Activated naive CD8-positive, alpha-beta T cell treated with anti-CD3 and anti-CD28 coated beads, Interleukin-2, amount 10 ng/mL, durations not matched to agents 7 days and 5 days (primary cell): ENCODE measurements at regions not wholly inside any gene's neighbourhood (a gene's known extent, or its start where the extent isn't known, plus 50 kb on each side); places are given as distances from the start of the nearest gene placed in this dataset.
"Not testable (repeated sequence)": the region's sequence is repeated elsewhere in the genome, so short reads cannot be mapped to it uniquely, and the experiment has no call there.

ENCODE experiments used
- ATAC-seq: fragments of 150-1000 bp; cut with Tn5 transposase; one replicate; pipeline ENCODE4 v1.10.0; 2021; ENCODE audit warnings: low read depth, moderate library complexity
- POLR2A ChIA-PET: fragments of 350-600 bp; sonication (Branson Sonifier 250); formaldehyde crosslinking; loops from one replicate; lab custom pipeline; 2021; ENCODE audit warnings: antibody characterized with exemption; lab: Charles Lee
- DNase-seq: peaks from one replicate; pipeline ENCODE4 v3.0.0; 2021
- H3K27ac Mint-ChIP-seq: one replicate; pipeline ENCODE4 v1.8.0; 2022; ENCODE audit warnings: mild to moderate bottlenecking, mixed read lengths
- H3K27me3 Mint-ChIP-seq: one replicate; pipeline ENCODE4 v1.8.0; 2022; ENCODE audit warnings: mild to moderate bottlenecking, moderate library complexity, mixed read lengths
- H3K36me3 Mint-ChIP-seq: one replicate; pipeline ENCODE4 v1.8.0; 2021; ENCODE audit warnings: mild to moderate bottlenecking, mixed read lengths
- H3K4me1 Mint-ChIP-seq: one replicate; pipeline ENCODE4 v1.8.0; 2021; ENCODE audit warnings: mixed read lengths
- H3K4me3 Mint-ChIP-seq: one replicate; pipeline ENCODE4 v1.8.0; 2022; ENCODE audit warnings: mild to moderate bottlenecking, moderate library complexity, mixed read lengths
- H3K9me3 Mint-ChIP-seq: one replicate; pipeline ENCODE4 v1.8.0; 2021; ENCODE audit warnings: mixed read lengths

GRCh38 chr5:159786201-159786600 lies 130.1 kb upstream of the ADRA1B start:
- no peaks in the 10 kb centered on the region for H3K9me3 Mint-ChIP-seq
- no peak overlapping the region for H3K4me3 Mint-ChIP-seq
- H3K27ac Mint-ChIP-seq = no peak overlapping the region
- DNase-seq (no peak), ATAC-seq (no peak)
- H3K27me3 Mint-ChIP-seq = peaks cover 5% of the 10 kb centered on the region
- POLR2A ChIA-PET = no interaction called here
- no peaks in the 10 kb centered on the region for H3K4me1 Mint-ChIP-seq
- no peaks in the 10 kb centered on the region for H3K36me3 Mint-ChIP-seq

GRCh38 chr5:159786901-159787691 lies 129.2 kb upstream of the ADRA1B start:
- ATAC-seq (no peak), DNase-seq (no peak)
- Mint-ChIP-seq H3K27ac (no peak overlapping the region), H3K27me3 (peaks cover 5% of the 10 kb centered on the region), H3K4me3 (no peak overlapping the region), H3K36me3 (no peaks in the 10 kb centered on the region), H3K9me3 (no peaks in the 10 kb centered on the region), H3K4me1 (no peaks in the 10 kb centered on the region)
- POLR2A ChIA-PET = no interaction called here

GRCh38 chr5:159787837-159788236 lies 128.4 kb upstream of the ADRA1B start:
- Mint-ChIP-seq H3K4me3 (no peak overlapping the region), H3K4me1 (no peaks in the 10 kb centered on the region), H3K36me3 (no peaks in the 10 kb centered on the region), H3K27ac (no peak overlapping the region), H3K27me3 (peaks cover 5% of the 10 kb centered on the region), H3K9me3 (no peaks in the 10 kb centered on the region)
- DNase-seq (no peak), ATAC-seq (no peak)
- POLR2A ChIA-PET = no interaction called here

- DNase-seq (no peak), ATAC-seq (no peak)
- H3K27me3 Mint-ChIP-seq = peaks cover 5% of the 10 kb centered on the region
- H3K9me3 Mint-ChIP-seq = no peaks in the 10 kb centered on the region
- H3K27ac Mint-ChIP-seq = no peak overlapping the region
- H3K4me1 Mint-ChIP-seq = no peaks in the 10 kb centered on the region
- no peaks in the 10 kb centered on the region for H3K36me3 Mint-ChIP-seq
- POLR2A ChIA-PET = no interaction called here
- H3K4me3 Mint-ChIP-seq = no peak overlapping the region
These were observed 127.4 kb upstream of the ADRA1B start for GRCh38 chr5:159788835-159789331.

GRCh38 chr5:159792180-159792579 lies 124.1 kb upstream of the ADRA1B start:
- Mint-ChIP-seq H3K9me3 (no peaks in the 10 kb centered on the region), H3K4me3 (no peak overlapping the region), H3K36me3 (no peaks in the 10 kb centered on the region), H3K27ac (no peak overlapping the region), H3K27me3 (no peaks in the 10 kb centered on the region), H3K4me1 (no peaks in the 10 kb centered on the region)
- no peak for ATAC-seq
- POLR2A ChIA-PET = no interaction called here
- no peak for DNase-seq

GRCh38 chr5:159797261-159797970 lies 118.9 kb upstream of the ADRA1B start:
- Mint-ChIP-seq H3K27ac (no peak overlapping the region), H3K4me1 (no peaks in the 10 kb centered on the region)
- POLR2A ChIA-PET = no interaction called here

GRCh38 chr5:159799701-159800100 lies 116.6 kb upstream of the ADRA1B start:
- H3K27me3 Mint-ChIP-seq = peaks cover 22% of the 10 kb centered on the region
- ATAC-seq (no peak), DNase-seq (no peak)
- POLR2A ChIA-PET = no interaction called here
- no peaks in the 10 kb centered on the region for H3K36me3 Mint-ChIP-seq
- H3K9me3 Mint-ChIP-seq = peaks cover 1% of the 10 kb centered on the region
- H3K4me3 Mint-ChIP-seq = no peak overlapping the region
- no peaks in the 10 kb centered on the region for H3K4me1 Mint-ChIP-seq
- no peak overlapping the region for H3K27ac Mint-ChIP-seq

More at GRCh38 chr5:159797261-159797970, 118.9 kb upstream of the ADRA1B start:
- no peak for DNase-seq
- no peaks in the 10 kb centered on the region for H3K36me3 Mint-ChIP-seq
- H3K9me3 Mint-ChIP-seq = no peaks in the 10 kb centered on the region
- no peak overlapping the region for H3K4me3 Mint-ChIP-seq
- ATAC-seq = no peak
- peaks cover 10% of the 10 kb centered on the region for H3K27me3 Mint-ChIP-seq

GRCh38 chr5:159800131-159800840 lies 116.0 kb upstream of the ADRA1B start:
- no peak for DNase-seq
- H3K4me1 Mint-ChIP-seq = no peaks in the 10 kb centered on the region
- H3K9me3 Mint-ChIP-seq = peaks cover 1% of the 10 kb centered on the region
- ATAC-seq = no peak
- no peak overlapping the region for H3K27ac Mint-ChIP-seq
- peaks cover 25% of the 10 kb centered on the region for H3K27me3 Mint-ChIP-seq
- H3K4me3 Mint-ChIP-seq = no peak overlapping the region
- H3K36me3 Mint-ChIP-seq = no peaks in the 10 kb centered on the region
- POLR2A ChIA-PET = no interaction called here

GRCh38 chr5:159801303-159801702 lies 115.0 kb upstream of the ADRA1B start:
- ATAC-seq = no peak
- Mint-ChIP-seq H3K27ac (no peak overlapping the region), H3K9me3 (peaks cover 1% of the 10 kb centered on the region), H3K36me3 (no peaks in the 10 kb centered on the region), H3K27me3 (peaks cover 25% of the 10 kb centered on the region), H3K4me1 (no peaks in the 10 kb centered on the region), H3K4me3 (no peak overlapping the region)
- POLR2A ChIA-PET = no interaction called here
- no peak for DNase-seq

GRCh38 chr5:159802661-159803060 lies 113.6 kb upstream of the ADRA1B start:
- Mint-ChIP-seq H3K4me1 (no peaks in the 10 kb centered on the region), H3K27ac (no peak overlapping the region), H3K36me3 (no peaks in the 10 kb centered on the region), H3K4me3 (no peak overlapping the region), H3K9me3 (peaks cover 8% of the 10 kb centered on the region), H3K27me3 (peaks cover 28% of the 10 kb centered on the region)
- POLR2A ChIA-PET = no interaction called here
- ATAC-seq (no peak), DNase-seq (no peak)

GRCh38 chr5:159804121-159804520 lies 112.2 kb upstream of the ADRA1B start:
- no peak overlapping the region for H3K4me3 Mint-ChIP-seq
- POLR2A ChIA-PET = no interaction called here
- no peaks in the 10 kb centered on the region for H3K36me3 Mint-ChIP-seq
- DNase-seq (no peak), ATAC-seq (no peak)
- H3K4me1 Mint-ChIP-seq = no peaks in the 10 kb centered on the region
- peaks cover 24% of the 10 kb centered on the region for H3K27me3 Mint-ChIP-seq
- H3K9me3 Mint-ChIP-seq = peaks cover 8% of the 10 kb centered on the region
- H3K27ac Mint-ChIP-seq = no peak overlapping the region

GRCh38 chr5:159805021-159805420 lies 111.3 kb upstream of the ADRA1B start:
- H3K4me3 Mint-ChIP-seq = no peak overlapping the region
- no peak for ATAC-seq
- DNase-seq = no peak
- H3K27ac Mint-ChIP-seq = no peak overlapping the region
- H3K9me3 Mint-ChIP-seq = peaks cover 8% of the 10 kb centered on the region
- POLR2A ChIA-PET = no interaction called here
- no peaks in the 10 kb centered on the region for H3K4me1 Mint-ChIP-seq
- no peaks in the 10 kb centered on the region for H3K36me3 Mint-ChIP-seq
- H3K27me3 Mint-ChIP-seq = peaks cover 23% of the 10 kb centered on the region

- H3K4me3 Mint-ChIP-seq, H3K4me1 Mint-ChIP-seq, H3K27ac Mint-ChIP-seq, H3K36me3 Mint-ChIP-seq, ATAC-seq, DNase-seq, POLR2A ChIA-PET: not testable (repeated sequence)
- Mint-ChIP-seq H3K27me3 (peaks cover 18% of the 10 kb centered on the region), H3K9me3 (peaks cover 10% of the 10 kb centered on the region)
These were observed 109.1 kb upstream of the ADRA1B start for GRCh38 chr5:159807135-159807534.
